Peyer's patch (tissue), 4 donors: ENCODE measurements at regions not wholly inside any gene's neighbourhood (a gene's known extent, or its start where the extent isn't known, plus 50 kb on each side); places are given as distances from the start of the nearest gene placed in this dataset.

Experiments used
- POLR2A ChIP-seq, 2 donors: fragments of 450-650 bp; IDR thresholded peaks; one replicate each; pipeline ENCODE4 v1.5.1; 2017; ENCODE audit warnings: antibody characterized with exemption in 2 of 2, mild to moderate bottlenecking in 2 of 2, moderate library complexity in 2 of 2
- TF ChIP-seq, protein P1 (sequence below), 6 experiments: fragments of 450-650 bp in 4 of 6; fragments of 200-600 bp in 2 of 6; sonication (generic) in 1 of 6; IDR thresholded peaks; one replicate each; pipeline ENCODE4 v1.5.1; 2017 to 2019; ENCODE audit warnings: antibody characterized with exemption in 6 of 6, mild to moderate bottlenecking in 3 of 6, moderate library complexity in 1 of 6

GRCh38 chr4:137226900-137227299 lies 305.4 kb downstream of the PCDH18 start:
- TF ChIP-seq, protein P1, sequence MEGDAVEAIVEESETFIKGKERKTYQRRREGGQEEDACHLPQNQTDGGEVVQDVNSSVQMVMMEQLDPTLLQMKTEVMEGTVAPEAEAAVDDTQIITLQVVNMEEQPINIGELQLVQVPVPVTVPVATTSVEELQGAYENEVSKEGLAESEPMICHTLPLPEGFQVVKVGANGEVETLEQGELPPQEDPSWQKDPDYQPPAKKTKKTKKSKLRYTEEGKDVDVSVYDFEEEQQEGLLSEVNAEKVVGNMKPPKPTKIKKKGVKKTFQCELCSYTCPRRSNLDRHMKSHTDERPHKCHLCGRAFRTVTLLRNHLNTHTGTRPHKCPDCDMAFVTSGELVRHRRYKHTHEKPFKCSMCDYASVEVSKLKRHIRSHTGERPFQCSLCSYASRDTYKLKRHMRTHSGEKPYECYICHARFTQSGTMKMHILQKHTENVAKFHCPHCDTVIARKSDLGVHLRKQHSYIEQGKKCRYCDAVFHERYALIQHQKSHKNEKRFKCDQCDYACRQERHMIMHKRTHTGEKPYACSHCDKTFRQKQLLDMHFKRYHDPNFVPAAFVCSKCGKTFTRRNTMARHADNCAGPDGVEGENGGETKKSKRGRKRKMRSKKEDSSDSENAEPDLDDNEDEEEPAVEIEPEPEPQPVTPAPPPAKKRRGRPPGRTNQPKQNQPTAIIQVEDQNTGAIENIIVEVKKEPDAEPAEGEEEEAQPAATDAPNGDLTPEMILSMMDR (IDR thresholded peaks at IDR 0.05), result no peak
- no peak for TF ChIP-seq POLR2A (IDR thresholded peaks at IDR 0.05)
